ENCODE measurements at regions not wholly inside any gene's neighbourhood (a gene's known extent, or its start where the extent isn't known, plus 50 kb on each side); places are given as distances from the start of the nearest gene placed in this dataset.

DNA sequence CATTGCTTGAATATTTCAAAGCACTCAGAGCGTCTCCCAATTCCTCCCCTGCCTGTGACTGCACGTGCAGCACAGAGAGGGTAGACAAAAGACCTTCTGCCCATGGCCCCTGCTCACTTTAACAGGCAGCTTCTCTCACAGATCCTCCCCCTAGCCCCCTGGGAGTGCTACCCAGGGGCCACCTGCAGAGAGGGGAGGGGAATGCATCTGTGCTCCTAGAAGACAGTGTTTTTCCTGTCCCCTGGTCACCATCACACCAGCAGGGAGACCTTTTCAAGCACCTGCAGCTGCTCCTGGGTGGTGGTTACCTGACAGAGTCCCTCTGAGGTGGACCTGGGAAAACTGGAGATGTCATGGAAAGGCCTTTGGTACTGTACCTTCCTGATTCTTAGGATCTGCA, 56.7 kb upstream of the PRR23C start:
- TF ChIP-seq, protein P1, sequence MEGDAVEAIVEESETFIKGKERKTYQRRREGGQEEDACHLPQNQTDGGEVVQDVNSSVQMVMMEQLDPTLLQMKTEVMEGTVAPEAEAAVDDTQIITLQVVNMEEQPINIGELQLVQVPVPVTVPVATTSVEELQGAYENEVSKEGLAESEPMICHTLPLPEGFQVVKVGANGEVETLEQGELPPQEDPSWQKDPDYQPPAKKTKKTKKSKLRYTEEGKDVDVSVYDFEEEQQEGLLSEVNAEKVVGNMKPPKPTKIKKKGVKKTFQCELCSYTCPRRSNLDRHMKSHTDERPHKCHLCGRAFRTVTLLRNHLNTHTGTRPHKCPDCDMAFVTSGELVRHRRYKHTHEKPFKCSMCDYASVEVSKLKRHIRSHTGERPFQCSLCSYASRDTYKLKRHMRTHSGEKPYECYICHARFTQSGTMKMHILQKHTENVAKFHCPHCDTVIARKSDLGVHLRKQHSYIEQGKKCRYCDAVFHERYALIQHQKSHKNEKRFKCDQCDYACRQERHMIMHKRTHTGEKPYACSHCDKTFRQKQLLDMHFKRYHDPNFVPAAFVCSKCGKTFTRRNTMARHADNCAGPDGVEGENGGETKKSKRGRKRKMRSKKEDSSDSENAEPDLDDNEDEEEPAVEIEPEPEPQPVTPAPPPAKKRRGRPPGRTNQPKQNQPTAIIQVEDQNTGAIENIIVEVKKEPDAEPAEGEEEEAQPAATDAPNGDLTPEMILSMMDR (conservative IDR thresholded peaks at IDR 0.05; ENCODE audit: low read depth, low read length): no peak
- TF ChIP-seq EZH2 (IDR thresholded peaks at IDR 0.05; ENCODE audit: low read length, unreplicated experiment) (no peak), EZH2phosphoT487 (IDR thresholded peaks at IDR 0.05; ENCODE audit: borderline replicate concordance, low read length) (no peak)
